ENCODE measurements at regions not wholly inside any gene's neighbourhood (a gene's known extent, or its start where the extent isn't known, plus 50 kb on each side); places are given as distances from the start of the nearest gene placed in this dataset.

- TF ChIP-seq MLX (CRISPR knock-in tag; IDR thresholded peaks at IDR 0.05) (no peak), ATF6 (CRISPR knock-in tag; IDR thresholded peaks at IDR 0.05) (no peak), NR2C2 (CRISPR knock-in tag; IDR thresholded peaks at IDR 0.05) (no peak), IRF2 (CRISPR knock-in tag; IDR thresholded peaks at IDR 0.05; ENCODE audit: borderline replicate concordance, low read depth) (no peak), MYBL2 (CRISPR knock-in tag; IDR thresholded peaks at IDR 0.05) (no peak), CTCF (IDR thresholded peaks at IDR 0.05) (no peak), ZBTB21 (CRISPR knock-in tag; IDR thresholded peaks at IDR 0.05; ENCODE audit: borderline replicate concordance) (no peak), ZBTB43 (CRISPR knock-in tag; IDR thresholded peaks at IDR 0.05) (no peak), ZNF317 (CRISPR knock-in tag; IDR thresholded peaks at IDR 0.05; ENCODE audit: borderline replicate concordance, low read depth) (no peak), ELF4 (CRISPR knock-in tag; IDR thresholded peaks at IDR 0.05; ENCODE audit: low read depth) (no peak), ESRRA (CRISPR knock-in tag; IDR thresholded peaks at IDR 0.05; ENCODE audit: borderline replicate concordance) (no peak), MAX (CRISPR knock-in tag; IDR thresholded peaks at IDR 0.05) (no peak), JUN (CRISPR knock-in tag; IDR thresholded peaks at IDR 0.05) (no peak), PREB (CRISPR knock-in tag; IDR thresholded peaks at IDR 0.05; ENCODE audit: borderline replicate concordance) (no peak)
These were observed 793.8 kb downstream of the SORCS1 start for GRCh38 chr10:106370751-106371150.
